Parathyroid adenoma (tissue), 2 donors: ENCODE measurements at regions not wholly inside any gene's neighbourhood (a gene's known extent, or its start where the extent isn't known, plus 50 kb on each side); places are given as distances from the start of the nearest gene placed in this dataset.

Experiments used
- H2AFZ ChIP-seq: fragments of 300-600 bp; sonication (generic); one replicate; pipeline ENCODE4 v1.7.0; 2017; ENCODE audit warnings: antibody characterized with exemption, mild to moderate bottlenecking
- H3K27ac ChIP-seq: fragments of 300-600 bp; sonication (generic); one replicate; pipeline ENCODE4 v1.7.0; 2017
- H3K27me3 ChIP-seq: fragments of 300-600 bp; sonication (generic); one replicate; pipeline ENCODE4 v1.7.0; 2017; ENCODE audit warnings: low read length; ENCODE audit not compliant: control insufficient read depth, insufficient read depth
- H3K36me3 ChIP-seq: fragments of 300-600 bp; sonication (generic); one replicate; pipeline ENCODE4 v1.7.0; 2017; ENCODE audit warnings: low read length; ENCODE audit not compliant: control insufficient read depth, insufficient read depth
- H3K4me1 ChIP-seq: fragments of 300-600 bp; sonication (generic); one replicate; pipeline ENCODE4 v1.7.0; 2017; ENCODE audit warnings: control low read depth
- H3K4me2 ChIP-seq: fragments of 300-600 bp; sonication (generic); one replicate; pipeline ENCODE4 v1.7.0; 2017; ENCODE audit warnings: low read length
- H3K4me3 ChIP-seq: fragments of 300-600 bp; sonication (generic); one replicate; pipeline ENCODE4 v1.7.0; 2017; ENCODE audit warnings: low read depth, low read length
- H3K79me2 ChIP-seq: fragments of 300-600 bp; sonication (generic); one replicate; pipeline ENCODE4 v1.7.0; 2017; ENCODE audit warnings: control low read depth
- H3K9ac ChIP-seq: fragments of 300-600 bp; sonication (generic); one replicate; pipeline ENCODE4 v1.7.0; 2017; ENCODE audit warnings: mild to moderate bottlenecking
- H3K9me3 ChIP-seq: fragments of 300-600 bp; sonication (generic); one replicate; pipeline ENCODE4 v1.7.0; 2017; ENCODE audit warnings: low read length; ENCODE audit not compliant: control insufficient read depth
- CTCF ChIP-seq: fragments of 300-600 bp; sonication (generic); IDR thresholded peaks from one replicate; pipeline ENCODE4 v1.7.0; 2017; ENCODE audit warnings: antibody characterized with exemption, mild to moderate bottlenecking
- donor health status: primary hyperparathyroidism.

GRCh38 chr17:34113089-34113488 is 142.0 kb upstream of the CCL2 start:
- peaks cover 4% of the 10 kb centered on the region for H3K27me3 ChIP-seq
- no peak overlapping the region for H3K9ac ChIP-seq
- H3K9me3 ChIP-seq: no peaks in the 10 kb centered on the region
- H3K79me2 ChIP-seq: no peaks in the 10 kb centered on the region
- no peak overlapping the region for H3K4me3 ChIP-seq
- H2AFZ ChIP-seq: no peak overlapping the region
- no peak overlapping the region for H3K27ac ChIP-seq
- no peaks in the 10 kb centered on the region for H3K36me3 ChIP-seq
- H3K4me1 ChIP-seq: no peaks in the 10 kb centered on the region
- TF ChIP-seq CTCF: no peak
- H3K4me2 ChIP-seq: no peak overlapping the region

GRCh38 chr17:34114174-34114573 is 140.9 kb upstream of the CCL2 start:
- no peaks in the 10 kb centered on the region for H3K9me3 ChIP-seq
- H3K4me2 ChIP-seq: no peak overlapping the region

GRCh38 chr17:34116306-34116705 is 138.8 kb upstream of the CCL2 start:
- Histone ChIP-seq H3K36me3 (no peaks in the 10 kb centered on the region), H3K79me2 (no peaks in the 10 kb centered on the region), H3K4me1 (no peaks in the 10 kb centered on the region), H3K4me2 (no peak overlapping the region), H3K9ac (no peak overlapping the region), H3K27me3 (no peaks in the 10 kb centered on the region), H3K27ac (no peak overlapping the region), H2AFZ (no peak overlapping the region), H3K4me3 (no peak overlapping the region), H3K9me3 (no peaks in the 10 kb centered on the region)
- TF ChIP-seq CTCF: no peak

More at GRCh38 chr17:34114174-34114573, 140.9 kb upstream of the CCL2 start:
- no peaks in the 10 kb centered on the region for H3K36me3 ChIP-seq
- H2AFZ ChIP-seq: no peak overlapping the region
- H3K4me1 ChIP-seq: no peaks in the 10 kb centered on the region
- H3K27me3 ChIP-seq: peaks cover 1% of the 10 kb centered on the region
- H3K27ac ChIP-seq: no peak overlapping the region
- TF ChIP-seq CTCF: no peak
- H3K79me2 ChIP-seq: no peaks in the 10 kb centered on the region
- no peak overlapping the region for H3K4me3 ChIP-seq
- H3K9ac ChIP-seq: no peak overlapping the region

GRCh38 chr17:34117332-34117731 is 137.8 kb upstream of the CCL2 start:
- H3K36me3 ChIP-seq: no peaks in the 10 kb centered on the region
- H3K9me3 ChIP-seq: no peaks in the 10 kb centered on the region
- no peak overlapping the region for H3K27ac ChIP-seq
- no peaks in the 10 kb centered on the region for H3K4me1 ChIP-seq
- H2AFZ ChIP-seq: no peak overlapping the region
- H3K9ac ChIP-seq: no peak overlapping the region
- H3K4me2 ChIP-seq: no peak overlapping the region
- no peak overlapping the region for H3K4me3 ChIP-seq
- H3K27me3 ChIP-seq: no peaks in the 10 kb centered on the region
- H3K79me2 ChIP-seq: no peaks in the 10 kb centered on the region
- no peak for TF ChIP-seq CTCF

- no peak overlapping the region for H3K9ac ChIP-seq
- no peak overlapping the region for H2AFZ ChIP-seq
- H3K27me3 ChIP-seq: no peaks in the 10 kb centered on the region
- H3K4me3 ChIP-seq: no peak overlapping the region
- no peaks in the 10 kb centered on the region for H3K36me3 ChIP-seq
- H3K4me2 ChIP-seq: no peak overlapping the region
- no peaks in the 10 kb centered on the region for H3K9me3 ChIP-seq
- no peaks in the 10 kb centered on the region for H3K79me2 ChIP-seq
- no peak overlapping the region for H3K27ac ChIP-seq
- no peak for TF ChIP-seq CTCF
- no peaks in the 10 kb centered on the region for H3K4me1 ChIP-seq
These were observed 137.3 kb upstream of the CCL2 start for GRCh38 chr17:34117811-34118210.
